A549 (cell line): ENCODE measurements at regions not wholly inside any gene's neighbourhood (a gene's known extent, or its start where the extent isn't known, plus 50 kb on each side); places are given as distances from the start of the nearest gene placed in this dataset.

Experiments
- EHMT2 ChIP-seq: fragments of 200-600 bp; sonication (generic); IDR thresholded peaks from 2 replicates; pipeline ENCODE4 v1.6.1; 2016; ENCODE audit warnings: antibody characterized with exemption, low read depth, mild to moderate bottlenecking, moderate library complexity
- ELK1 ChIP-seq: fragments of 150-350 bp; IDR thresholded peaks from 2 replicates; pipeline ENCODE4 v1.6.1; 2014; ENCODE audit warnings: low read depth, mild to moderate bottlenecking, low read length
- NFE2L2 ChIP-seq: fragments of 150-350 bp; conservative IDR thresholded peaks from 2 replicates; pipeline ENCODE4 v1.6.1; 2014; ENCODE audit warnings: low read length
- POLR2A ChIP-seq: IDR thresholded peaks from 2 replicates; pipeline ENCODE4 v1.6.1; 2012; ENCODE audit warnings: mild to moderate bottlenecking, low read length
- REST ChIP-seq: fragments of 200-600 bp; sonication (generic); IDR thresholded peaks from 2 replicates; pipeline ENCODE4 v1.6.1; 2016; ENCODE audit warnings: antibody characterized with exemption, mild to moderate bottlenecking, moderate library complexity
- SMC3 ChIP-seq: fragments of >200 bp; sonication (Bioruptor Twin); formaldehyde crosslinking; IDR thresholded peaks from 3 replicates; pipeline ENCODE4 v1.6.1; 2018; ENCODE audit warnings: inconsistent platforms

GRCh38 chr5:1723957-1724821 is 75.4 kb downstream of the MRPL36 start:
- TF ChIP-seq POLR2A (no peak), EHMT2 (no peak), REST (no peak), ELK1 (no peak), SMC3 (no peak), NFE2L2 (no peak)
